Trophoblast cell (in vitro differentiated cells and primary cell): ENCODE measurements at regions not wholly inside any gene's neighbourhood (a gene's known extent, or its start where the extent isn't known, plus 50 kb on each side); places are given as distances from the start of the nearest gene placed in this dataset.

Experiments
- DNase-seq, 2 donors: peaks; one replicate each; pipeline ENCODE4 v3.0.0-alpha.2; 2016
- H2AFZ ChIP-seq: 2 replicates; pipeline ENCODE4 v1.6.1; 2013; ENCODE audit warnings: low read length, moderate library complexity, mild to moderate bottlenecking; ENCODE audit not compliant: insufficient read depth, poor library complexity
- H2AK5ac ChIP-seq: 2 replicates; pipeline ENCODE4 v1.6.1; 2013; ENCODE audit warnings: mild to moderate bottlenecking, low read length
- H2BK120ac ChIP-seq: 2 replicates; pipeline ENCODE4 v1.6.1; 2013; ENCODE audit warnings: low read length, mild to moderate bottlenecking, moderate library complexity; ENCODE audit not compliant: insufficient read depth, poor library complexity
- H2BK12ac ChIP-seq: 2 replicates; pipeline ENCODE4 v1.6.1; 2013; ENCODE audit warnings: mild to moderate bottlenecking, low read length, moderate library complexity
- H2BK5ac ChIP-seq: 2 replicates; pipeline ENCODE4 v1.6.1; 2013; ENCODE audit warnings: low read length, low read depth, moderate library complexity, mild to moderate bottlenecking; ENCODE audit not compliant: poor library complexity
- H3K14ac ChIP-seq: 2 replicates; pipeline ENCODE4 v1.6.1; 2013; ENCODE audit warnings: mild to moderate bottlenecking, low read length
- H3K18ac ChIP-seq: 2 replicates; pipeline ENCODE4 v1.6.1; 2013; ENCODE audit warnings: mild to moderate bottlenecking, low read length
- H3K23ac ChIP-seq: 2 replicates; pipeline ENCODE4 v1.6.1; 2013; ENCODE audit warnings: low read length
- H3K27ac ChIP-seq: 2 replicates; pipeline ENCODE4 v1.5.1; 2013; ENCODE audit warnings: low read depth, mild to moderate bottlenecking, inconsistent platforms, low read length, moderate library complexity
- H3K27me3 ChIP-seq: 2 replicates; pipeline ENCODE4 v1.6.1; 2013; ENCODE audit warnings: inconsistent platforms, mild to moderate bottlenecking, low read length, moderate library complexity; ENCODE audit not compliant: insufficient read depth
- H3K36me3 ChIP-seq, 2 experiments: 1 replicate in 1 of 2; 2 replicates in 1 of 2; pipeline ENCODE4 v1.6.1; 2013; ENCODE audit warnings: low read length in 2 of 2, mild to moderate bottlenecking in 2 of 2, moderate library complexity in 1 of 2; ENCODE audit not compliant: insufficient read depth in 2 of 2, control insufficient read depth in 1 of 2
- H3K4ac ChIP-seq: 2 replicates; pipeline ENCODE4 v1.6.1; 2013; ENCODE audit warnings: low read depth, mild to moderate bottlenecking, low read length, moderate library complexity
- H3K4me1 ChIP-seq, 2 experiments: 1 replicate in 1 of 2; 2 replicates in 1 of 2; pipeline ENCODE4 v1.6.1; 2013; ENCODE audit warnings: low read length in 2 of 2, mild to moderate bottlenecking in 2 of 2, moderate library complexity in 1 of 2; ENCODE audit not compliant: insufficient read depth in 2 of 2, control insufficient read depth in 1 of 2
- H3K4me2 ChIP-seq: 2 replicates; pipeline ENCODE4 v1.6.1; 2013; ENCODE audit warnings: inconsistent platforms, mild to moderate bottlenecking, low read length, moderate library complexity
- H3K4me3 ChIP-seq: 2 replicates; pipeline ENCODE4 v1.5.1; 2013; ENCODE audit warnings: mild to moderate bottlenecking, low read depth, low read length, inconsistent platforms
- H3K79me1 ChIP-seq: one replicate; pipeline ENCODE4 v1.6.1; 2013; ENCODE audit warnings: low read length
- H3K79me2 ChIP-seq: 2 replicates; pipeline ENCODE4 v1.6.1; 2013; ENCODE audit warnings: low read length, mild to moderate bottlenecking; ENCODE audit not compliant: control insufficient read depth, insufficient read depth, poor library complexity
- H3K9ac ChIP-seq: 2 replicates; pipeline ENCODE4 v1.6.1; 2013; ENCODE audit warnings: mild to moderate bottlenecking, low read length
- H3K9me3 ChIP-seq: 2 replicates; pipeline ENCODE4 v1.6.1; 2013; ENCODE audit warnings: low read depth, mild to moderate bottlenecking, control low read depth, inconsistent platforms, low read length; ENCODE audit not compliant: insufficient read depth
- H4K12ac ChIP-seq: 2 replicates; pipeline ENCODE4 v1.6.1; 2013; ENCODE audit warnings: low read depth, mild to moderate bottlenecking, low read length, moderate library complexity
- H4K8ac ChIP-seq: 2 replicates; pipeline ENCODE4 v1.6.1; 2013; ENCODE audit warnings: low read depth, mild to moderate bottlenecking, low read length, moderate library complexity
- H4K91ac ChIP-seq: one replicate; pipeline ENCODE4 v1.6.1; 2013; ENCODE audit warnings: low read depth, mild to moderate bottlenecking, low read length, moderate library complexity
- WGBS: extraction: QIAGEN DNeasy Blood & Tissue Kit; methylation state at CpG from one replicate; pipeline ENCODE4 v1.1.7; 2013; ENCODE audit warnings: missing lambda C conversion rate; ENCODE audit not compliant: insufficient read length, insufficient coverage; ENCODE audit errors: extremely low coverage; 5-methylcytosine and 5-hydroxymethylcytosine counted together

DNA sequence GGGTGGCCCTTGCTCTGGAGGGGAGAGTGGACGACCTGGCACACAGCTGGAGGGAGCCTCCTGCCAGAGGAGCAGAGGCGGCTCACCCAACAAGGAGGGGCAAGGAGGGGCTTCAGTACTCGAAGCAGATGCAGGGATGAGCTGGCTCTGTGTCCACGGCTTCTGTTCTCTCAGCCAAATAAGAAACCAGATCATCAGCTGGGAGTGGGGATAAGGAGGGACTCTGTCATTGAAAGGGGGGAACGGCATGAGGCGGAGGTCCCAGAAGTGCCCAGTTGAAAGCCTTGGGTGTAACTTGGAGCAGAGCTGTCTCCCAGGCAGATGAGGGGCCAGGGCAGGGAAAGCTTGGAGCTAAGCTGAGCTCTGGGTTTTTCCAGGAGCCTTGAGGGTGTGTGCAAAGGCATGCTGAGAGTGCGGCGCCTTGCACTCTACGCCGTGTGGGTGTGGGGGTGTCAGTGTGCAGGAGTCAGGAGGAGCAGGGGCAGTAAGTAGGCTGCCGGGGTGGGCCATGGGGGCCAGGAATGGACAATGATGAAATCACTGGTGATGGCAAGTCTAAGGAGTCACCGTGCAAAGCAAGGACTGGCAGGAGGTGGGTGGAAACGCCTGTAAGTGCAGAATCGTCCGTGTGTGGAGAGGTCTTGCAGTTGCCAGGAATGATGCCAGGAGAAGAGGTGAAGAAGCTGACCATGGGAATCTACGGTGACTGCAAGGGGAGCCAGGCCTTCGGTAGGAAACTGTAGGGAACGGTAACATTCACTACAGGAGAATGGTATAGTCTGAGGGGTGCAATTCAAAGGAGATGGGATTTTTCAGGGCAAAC is 85.4 kb upstream of the FOXQ1 start:
- Histone ChIP-seq H4K91ac (no peak overlapping the region), H3K4me3 (no peak overlapping the region), H3K4me1 (no peaks in the 10 kb centered on the region), H3K23ac (no peak overlapping the region), H2BK120ac (no peak overlapping the region), H3K79me1 (no peaks in the 10 kb centered on the region), H3K36me3 (no peaks in the 10 kb centered on the region), H3K4me2 (no peak overlapping the region), H2BK12ac (no peak overlapping the region), H2BK5ac (no peak overlapping the region), H3K27ac (no peak overlapping the region), H3K18ac (no peak overlapping the region), H3K27me3 (no peaks in the 10 kb centered on the region), H3K4ac (no peak overlapping the region), H3K14ac (no peak overlapping the region), H3K79me2 (no peaks in the 10 kb centered on the region), H4K12ac (no peak overlapping the region), H2AFZ (no peak overlapping the region), H3K9me3 (no peaks in the 10 kb centered on the region), H2AK5ac (no peak overlapping the region), H4K8ac (no peak overlapping the region), H3K9ac (no peak overlapping the region)
- DNase-seq, result no peak
- no CpG with 5 or more reads among the region's 18 CpGs for WGBS

DNA sequence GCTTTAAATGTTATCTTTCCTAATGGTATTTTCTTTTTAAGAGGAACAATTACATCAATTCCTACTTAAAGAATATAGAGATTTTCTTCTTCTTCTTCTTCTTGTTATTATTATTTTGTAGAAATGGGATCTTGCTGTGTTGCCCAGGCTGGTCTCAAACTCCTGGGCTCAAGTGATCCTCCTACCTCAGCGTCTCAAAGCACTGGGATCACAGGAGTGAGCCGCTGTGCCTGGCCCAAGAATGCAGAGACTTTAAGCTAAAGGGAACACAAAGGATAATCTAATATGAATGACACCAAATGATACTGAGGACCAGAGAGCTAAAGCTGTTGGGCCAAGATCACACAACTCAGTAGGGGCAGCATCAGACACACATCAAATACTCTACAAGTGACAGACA is 87.4 kb upstream of the FOXQ1 start:
- no peak overlapping the region for H3K14ac ChIP-seq
- H3K36me3 ChIP-seq, result no peaks in the 10 kb centered on the region
- no peak overlapping the region for H2BK12ac ChIP-seq
- H3K27ac ChIP-seq, result no peak overlapping the region
- no peaks in the 10 kb centered on the region for H3K79me2 ChIP-seq
- H3K4me2 ChIP-seq, result no peak overlapping the region
- H3K18ac ChIP-seq, result no peak overlapping the region
- no peaks in the 10 kb centered on the region for H3K27me3 ChIP-seq
- no peak overlapping the region for H2BK5ac ChIP-seq
- H3K9ac ChIP-seq, result no peak overlapping the region
- no peak overlapping the region for H4K12ac ChIP-seq
- H3K23ac ChIP-seq, result no peak overlapping the region
- H2AFZ ChIP-seq, result no peak overlapping the region
- no peak overlapping the region for H4K8ac ChIP-seq
- no CpG with 5 or more reads among the region's 2 CpGs for WGBS
- no peak overlapping the region for H3K4me3 ChIP-seq
- no peaks in the 10 kb centered on the region for H3K79me1 ChIP-seq
- no peak overlapping the region for H3K4ac ChIP-seq
- H3K9me3 ChIP-seq, result no peaks in the 10 kb centered on the region
- no peak overlapping the region for H4K91ac ChIP-seq
- no peaks in the 10 kb centered on the region for H3K4me1 ChIP-seq
- no peak overlapping the region for H2AK5ac ChIP-seq
- H2BK120ac ChIP-seq, result no peak overlapping the region
- DNase-seq, result no peak

DNA sequence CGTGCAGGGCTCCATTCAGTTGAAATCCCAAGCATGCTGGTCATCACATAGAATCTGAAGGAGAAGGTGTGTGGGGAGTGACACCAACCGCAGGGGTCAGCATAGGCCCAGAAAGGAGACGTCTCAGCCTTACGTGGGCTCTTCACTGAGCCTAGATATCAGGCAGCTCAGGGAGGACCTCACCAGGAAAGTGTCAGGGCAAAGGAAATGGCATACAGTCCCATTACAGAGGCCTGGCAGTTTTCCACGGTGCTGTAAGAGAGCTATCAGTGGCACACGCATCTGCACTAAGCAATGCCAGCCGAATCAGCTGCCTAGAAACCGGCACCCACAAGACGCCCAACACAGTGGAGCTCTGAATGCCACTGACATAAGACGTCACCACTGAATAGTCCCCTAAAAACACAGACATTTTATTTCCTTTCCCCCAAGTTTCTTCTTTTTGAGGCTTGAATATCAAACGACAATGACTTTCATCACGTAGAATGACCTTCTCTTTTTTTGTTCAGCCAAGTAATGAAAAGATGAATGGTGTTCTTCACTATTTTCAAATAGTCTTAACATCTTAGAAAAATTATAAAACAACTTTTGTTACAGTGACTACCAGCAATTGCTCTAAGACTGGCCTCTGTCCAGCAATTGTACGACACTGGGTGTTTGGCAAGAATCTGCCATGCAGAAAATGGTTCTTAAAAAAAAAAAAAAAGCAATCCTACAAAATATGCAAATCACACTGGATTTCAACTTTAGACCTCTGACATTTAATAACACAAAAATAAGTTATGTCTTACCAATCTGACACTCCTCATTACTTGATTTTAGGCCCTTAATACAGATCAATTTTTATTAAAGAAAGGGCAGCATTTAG is 88.9 kb upstream of the FOXQ1 start:
- no peak for DNase-seq
- WGBS, result no CpG with 5 or more reads among the region's 13 CpGs
- no peak overlapping the region for H3K4me2 ChIP-seq

DNA sequence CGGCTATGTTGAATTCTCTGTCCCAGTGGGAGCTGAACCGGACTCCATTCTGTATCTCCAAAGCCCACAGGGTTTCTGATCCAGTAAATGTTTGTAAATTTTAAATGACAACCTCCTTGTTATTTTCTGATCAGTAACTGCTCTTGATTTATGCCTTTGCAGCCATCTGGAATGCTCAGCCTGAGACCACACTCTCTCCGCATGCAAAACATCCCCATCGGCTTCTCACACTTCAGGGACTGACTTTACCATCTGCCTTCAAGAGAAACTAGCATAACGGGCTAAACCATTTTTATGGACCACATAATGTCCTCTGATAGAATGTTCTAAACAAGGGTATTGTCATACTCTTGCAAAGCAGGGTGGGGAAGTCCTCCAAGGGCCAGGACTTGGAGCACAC is 94.5 kb upstream of the FOXQ1 start:
- DNase-seq, result no peak
- Histone ChIP-seq H3K4me2 (no peak overlapping the region), H4K91ac (no peak overlapping the region), H3K4me1 (peaks cover 0 to 3% of the 10 kb centered on the region in 2 experiments), H2AK5ac (no peak overlapping the region), H2BK12ac (no peak overlapping the region), H3K18ac (no peak overlapping the region), H3K27me3 (no peaks in the 10 kb centered on the region), H3K4ac (no peak overlapping the region), H3K36me3 (no peaks in the 10 kb centered on the region), H2BK120ac (no peak overlapping the region), H3K4me3 (no peak overlapping the region), H3K27ac (no peak overlapping the region), H3K14ac (no peak overlapping the region), H2BK5ac (no peak overlapping the region), H4K8ac (no peak overlapping the region), H3K9ac (no peak overlapping the region), H2AFZ (no peak overlapping the region), H3K23ac (no peak overlapping the region), H3K9me3 (no peaks in the 10 kb centered on the region), H3K79me2 (no peaks in the 10 kb centered on the region), H4K12ac (no peak overlapping the region), H3K79me1 (no peaks in the 10 kb centered on the region)
- no CpG with 5 or more reads among the region's 5 CpGs for whole genome bisulfite sequencing

More for the DNA sequence above, 88.9 kb upstream of the FOXQ1 start:
- H3K4me1 ChIP-seq, result no peaks in the 10 kb centered on the region
- no peaks in the 10 kb centered on the region for H3K79me1 ChIP-seq
- H4K91ac ChIP-seq, result no peak overlapping the region
- H3K23ac ChIP-seq, result no peak overlapping the region
- no peak overlapping the region for H2BK5ac ChIP-seq
- no peak overlapping the region for H2AFZ ChIP-seq
- H3K4me3 ChIP-seq, result no peak overlapping the region
- H3K14ac ChIP-seq, result no peak overlapping the region
- no peak overlapping the region for H3K27ac ChIP-seq
- no peak overlapping the region for H4K8ac ChIP-seq
- no peak overlapping the region for H2BK120ac ChIP-seq
- H3K18ac ChIP-seq, result no peak overlapping the region
- no peaks in the 10 kb centered on the region for H3K36me3 ChIP-seq
- H3K9ac ChIP-seq, result no peak overlapping the region
- no peak overlapping the region for H2BK12ac ChIP-seq
- no peaks in the 10 kb centered on the region for H3K9me3 ChIP-seq
- H3K4ac ChIP-seq, result no peak overlapping the region
- no peaks in the 10 kb centered on the region for H3K27me3 ChIP-seq
- H3K79me2 ChIP-seq, result no peaks in the 10 kb centered on the region
- H2AK5ac ChIP-seq, result no peak overlapping the region
- H4K12ac ChIP-seq, result no peak overlapping the region
